ENCODE measurements at regions not wholly inside any gene's neighbourhood (a gene's known extent, or its start where the extent isn't known, plus 50 kb on each side); places are given as distances from the start of the nearest gene placed in this dataset.

- H2BK5ac ChIP-seq (ENCODE audit: low read depth, low read length, poor library complexity, severe bottlenecking): no peak overlapping the region
- H2BK15ac ChIP-seq (ENCODE audit: low read depth, low read length): no peak overlapping the region
- no peak overlapping the region for H3K4me2 ChIP-seq (ENCODE audit: low read depth, low read length)
- H3K9ac ChIP-seq (ENCODE audit: low read depth, low read length): no peak overlapping the region
- H3K36me3 ChIP-seq (ENCODE audit: control insufficient read depth, insufficient read depth, low read length): no peaks in the 10 kb centered on the region
- H3K18ac ChIP-seq (ENCODE audit: low read depth, low read length): no peak overlapping the region
- CTCF ChIA-PET: no interaction called here
- no peak overlapping the region for H2BK20ac ChIP-seq (ENCODE audit: low read depth, low read length)
- H4K8ac ChIP-seq (ENCODE audit: low read depth in 2 of 2, low read length in 2 of 2): no peak overlapping the region
- WGBS, 2 experiments (ENCODE audit: extremely low coverage in 2 of 2, insufficient read length in 1 of 2): no CpG with 5 or more reads among the region's 1 CpG
- in situ Hi-C loops (cut with MboI; ENCODE audit: low sequenced_read_pairs) (no loop called here), intact Hi-C loops (cut with micrococcal nuclease) (no loop called here), dilution Hi-C loops (cut with HindIII; ENCODE audit: low sequenced_read_pairs, unreplicated experiment) (no loop called here)
- peaks cover 16% of the 10 kb centered on the region for H3K27me3 ChIP-seq (ENCODE audit: control insufficient read depth, insufficient read depth, low read length)
- no peak overlapping the region for H3K27ac ChIP-seq (ENCODE audit: insufficient read depth, low read length)
- no peak overlapping the region for H3K14ac ChIP-seq (replicated peaks; ENCODE audit: low read depth, low read length)
- no peak overlapping the region for H4K91ac ChIP-seq (ENCODE audit: insufficient read depth, low read depth, low read length)
- no peak overlapping the region for H3K56ac ChIP-seq (ENCODE audit: extremely low read depth, insufficient read depth, low read length)
- no peak overlapping the region for H4K5ac ChIP-seq (ENCODE audit: low read depth, low read length)
- peaks cover 2% of the 10 kb centered on the region; the same call in 1 of the 2 replicates for H3K9me3 ChIP-seq (ENCODE audit: control insufficient read depth, insufficient read depth, low read length)
- no peak for DNase-seq
- no peaks in the 10 kb centered on the region for H3K4me1 ChIP-seq (ENCODE audit: control insufficient read depth, insufficient read depth, low read length)
- H3K4me3 ChIP-seq (ENCODE audit: insufficient read depth, low read depth, low read length): no peak overlapping the region
- H4K20me1 ChIP-seq (ENCODE audit: insufficient read depth, low read length): no peaks in the 10 kb centered on the region
- no peak for ATAC-seq (ENCODE audit: low read depth)
- H3K9me1 ChIP-seq (ENCODE audit: insufficient read depth, low read length): no peaks in the 10 kb centered on the region
- H2AFZ ChIP-seq (replicated peaks; ENCODE audit: low read length, poor library complexity): no peak overlapping the region
- H3K79me1 ChIP-seq (ENCODE audit: low read depth in 1 of 2, low read length in 2 of 2): no peaks in the 10 kb centered on the region
- H2BK120ac ChIP-seq (ENCODE audit: low read depth, low read length): no peak overlapping the region
- POLR2A ChIA-PET (ENCODE audit: unreplicated experiment): no interaction called here
- no TSS peak for BruUV-seq (replicated peaks)
- no peak overlapping the region for H3K4ac ChIP-seq (ENCODE audit: low read depth, low read length)
- no peak overlapping the region for H2AK5ac ChIP-seq (ENCODE audit: low read depth, low read length)
- H3K23ac ChIP-seq (ENCODE audit: low read depth, low read length): no peak overlapping the region
- no peak overlapping the region for H2AK9ac ChIP-seq (replicated peaks; ENCODE audit: low read depth, low read length, poor library complexity)
- TF ChIP-seq RFX5 (IDR thresholded peaks at IDR 0.05; ENCODE audit: low read depth, low read length) (no peak), ELK1 (IDR thresholded peaks at IDR 0.05; ENCODE audit: borderline replicate concordance, low read depth, low read length) (no peak), CEBPB (IDR thresholded peaks at IDR 0.05; ENCODE audit: low read depth, low read length) (no peak), USF2 (IDR thresholded peaks at IDR 0.05; ENCODE audit: low read depth, low read length) (no peak), RAD21 (IDR thresholded peaks at IDR 0.05; ENCODE audit: low read length) (no peak), SMC3 (IDR thresholded peaks at IDR 0.05; ENCODE audit: low read depth, low read length) (no peak), CHD1 (IDR thresholded peaks at IDR 0.05; ENCODE audit: low read depth, low read length) (no peak)
Observed at GRCh38 chr10:61097026-61097425, 153.0 kb upstream of the RHOBTB1 start.
